ENCODE measurements at regions not wholly inside any gene's neighbourhood (a gene's known extent, or its start where the extent isn't known, plus 50 kb on each side); places are given as distances from the start of the nearest gene placed in this dataset.

- H3K27ac ChIP-seq (ENCODE audit: low read depth, low read length), result no peak overlapping the region
- H3F3A ChIP-seq (ENCODE audit: control insufficient read depth, insufficient read depth), result no peaks in the 10 kb centered on the region
- TF ChIP-seq, protein P1, sequence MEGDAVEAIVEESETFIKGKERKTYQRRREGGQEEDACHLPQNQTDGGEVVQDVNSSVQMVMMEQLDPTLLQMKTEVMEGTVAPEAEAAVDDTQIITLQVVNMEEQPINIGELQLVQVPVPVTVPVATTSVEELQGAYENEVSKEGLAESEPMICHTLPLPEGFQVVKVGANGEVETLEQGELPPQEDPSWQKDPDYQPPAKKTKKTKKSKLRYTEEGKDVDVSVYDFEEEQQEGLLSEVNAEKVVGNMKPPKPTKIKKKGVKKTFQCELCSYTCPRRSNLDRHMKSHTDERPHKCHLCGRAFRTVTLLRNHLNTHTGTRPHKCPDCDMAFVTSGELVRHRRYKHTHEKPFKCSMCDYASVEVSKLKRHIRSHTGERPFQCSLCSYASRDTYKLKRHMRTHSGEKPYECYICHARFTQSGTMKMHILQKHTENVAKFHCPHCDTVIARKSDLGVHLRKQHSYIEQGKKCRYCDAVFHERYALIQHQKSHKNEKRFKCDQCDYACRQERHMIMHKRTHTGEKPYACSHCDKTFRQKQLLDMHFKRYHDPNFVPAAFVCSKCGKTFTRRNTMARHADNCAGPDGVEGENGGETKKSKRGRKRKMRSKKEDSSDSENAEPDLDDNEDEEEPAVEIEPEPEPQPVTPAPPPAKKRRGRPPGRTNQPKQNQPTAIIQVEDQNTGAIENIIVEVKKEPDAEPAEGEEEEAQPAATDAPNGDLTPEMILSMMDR (IDR thresholded peaks at IDR 0.05; ENCODE audit: low read depth, low read length, poor library complexity, severe bottlenecking), result no peak
- no peak for TF ChIP-seq EZH2phosphoT487 (IDR thresholded peaks at IDR 0.05; ENCODE audit: borderline replicate concordance, low read length)
- no peaks in the 10 kb centered on the region for H3K27me3 ChIP-seq (ENCODE audit: control insufficient read depth, low read length)
- H3K4me2 ChIP-seq (ENCODE audit: low read length), result no peak overlapping the region
- H3K9me2 ChIP-seq (replicated peaks; ENCODE audit: control insufficient read depth, low read length), result no peaks in the 10 kb centered on the region
- no peaks in the 10 kb centered on the region for H3K9me3 ChIP-seq (ENCODE audit: control insufficient read depth, insufficient read depth, low read length)
- H3K79me2 ChIP-seq (ENCODE audit: control insufficient read depth, low read length), result no peaks in the 10 kb centered on the region
- H3K4me3 ChIP-seq (ENCODE audit: low read length), result no peak overlapping the region
- no peaks in the 10 kb centered on the region for H3K36me3 ChIP-seq (ENCODE audit: control insufficient read depth, low read length)
- no peaks in the 10 kb centered on the region for H4K20me1 ChIP-seq (ENCODE audit: control insufficient read depth, insufficient read depth, low read depth, low read length)
- no peaks in the 10 kb centered on the region for H3K4me1 ChIP-seq (ENCODE audit: control insufficient read depth, low read length)
Observed at GRCh38 chr16:7089751-7090150, 242.9 kb upstream of the RBFOX1 start.

- H3K9me2 ChIP-seq (replicated peaks; ENCODE audit: control insufficient read depth, low read length), result no peaks in the 10 kb centered on the region
- no peaks in the 10 kb centered on the region for H4K20me1 ChIP-seq (ENCODE audit: control insufficient read depth, insufficient read depth, low read depth, low read length)
- no peaks in the 10 kb centered on the region for H3K36me3 ChIP-seq (ENCODE audit: control insufficient read depth, low read length)
- no peak for TF ChIP-seq EZH2phosphoT487 (IDR thresholded peaks at IDR 0.05; ENCODE audit: borderline replicate concordance, low read length)
- TF ChIP-seq, protein P1 (IDR thresholded peaks at IDR 0.05; ENCODE audit: low read depth, low read length, poor library complexity, severe bottlenecking), result no peak
- no peaks in the 10 kb centered on the region for H3K4me1 ChIP-seq (ENCODE audit: control insufficient read depth, low read length)
- no peaks in the 10 kb centered on the region for H3K79me2 ChIP-seq (ENCODE audit: control insufficient read depth, low read length)
- no peak overlapping the region for H3K27ac ChIP-seq (ENCODE audit: low read depth, low read length)
- H3K4me2 ChIP-seq (ENCODE audit: low read length), result no peak overlapping the region
- no peaks in the 10 kb centered on the region for H3K9me3 ChIP-seq (ENCODE audit: control insufficient read depth, insufficient read depth, low read length)
- no peaks in the 10 kb centered on the region for H3K27me3 ChIP-seq (ENCODE audit: control insufficient read depth, low read length)
- H3F3A ChIP-seq (ENCODE audit: control insufficient read depth, insufficient read depth), result no peaks in the 10 kb centered on the region
- H3K4me3 ChIP-seq (ENCODE audit: low read length), result no peak overlapping the region
Observed at GRCh38 chr16:7088711-7089110, 243.9 kb upstream of the RBFOX1 start.

- Histone ChIP-seq H3K9me2 (replicated peaks; ENCODE audit: control insufficient read depth, low read length) (no peaks in the 10 kb centered on the region), H4K20me1 (ENCODE audit: control insufficient read depth, insufficient read depth, low read depth, low read length) (no peaks in the 10 kb centered on the region), H3K9me3 (ENCODE audit: control insufficient read depth, insufficient read depth, low read length) (no peaks in the 10 kb centered on the region), H3K4me3 (ENCODE audit: low read length) (no peak overlapping the region), H3K27me3 (ENCODE audit: control insufficient read depth, low read length) (no peaks in the 10 kb centered on the region), H3K36me3 (ENCODE audit: control insufficient read depth, low read length) (no peaks in the 10 kb centered on the region), H3F3A (ENCODE audit: control insufficient read depth, insufficient read depth) (no peaks in the 10 kb centered on the region), H3K27ac (ENCODE audit: low read depth, low read length) (no peak overlapping the region), H3K4me2 (ENCODE audit: low read length) (no peak overlapping the region), H3K4me1 (ENCODE audit: control insufficient read depth, low read length) (no peaks in the 10 kb centered on the region), H3K79me2 (ENCODE audit: control insufficient read depth, low read length) (no peaks in the 10 kb centered on the region)
- TF ChIP-seq, protein P1 (IDR thresholded peaks at IDR 0.05; ENCODE audit: low read depth, low read length, poor library complexity, severe bottlenecking), result no peak
- TF ChIP-seq EZH2phosphoT487 (IDR thresholded peaks at IDR 0.05; ENCODE audit: borderline replicate concordance, low read length), result no peak
Observed at GRCh38 chr16:7086822-7087616, 245.6 kb upstream of the RBFOX1 start.
